T-helper 1 cell treated with Interleukin-12 subunit alpha and Interleukin-12 subunit beta and Interleukin-4 antibody, amounts not matched to agents 30 μg/mL and 1 μg/mL, for 36 hours (primary cell): ENCODE measurements at regions not wholly inside any gene's neighbourhood (a gene's known extent, or its start where the extent isn't known, plus 50 kb on each side); places are given as distances from the start of the nearest gene placed in this dataset.
"Not testable (repeated sequence)": the region's sequence is repeated elsewhere in the genome, so short reads cannot be mapped to it uniquely, and the experiment has no call there.

ENCODE experiments used
- H3K27ac Mint-ChIP-seq: one replicate; pipeline ENCODE4 v1.8.0; 2021; ENCODE audit warnings: mild to moderate bottlenecking, mixed read lengths
- H3K27me3 Mint-ChIP-seq: one replicate; pipeline ENCODE4 v1.8.0; 2021; ENCODE audit warnings: low read depth, mixed read lengths
- H3K36me3 Mint-ChIP-seq: one replicate; pipeline ENCODE4 v1.8.0; 2021; ENCODE audit warnings: low read depth, mixed read lengths
- H3K4me1 Mint-ChIP-seq: one replicate; pipeline ENCODE4 v1.8.0; 2021; ENCODE audit warnings: low read depth, mixed read lengths
- H3K4me3 Mint-ChIP-seq: one replicate; pipeline ENCODE4 v1.8.0; 2021; ENCODE audit warnings: mild to moderate bottlenecking, moderate library complexity, mixed read lengths
- H3K9me3 Mint-ChIP-seq: one replicate; pipeline ENCODE4 v1.8.0; 2021; ENCODE audit warnings: mixed read lengths

DNA sequence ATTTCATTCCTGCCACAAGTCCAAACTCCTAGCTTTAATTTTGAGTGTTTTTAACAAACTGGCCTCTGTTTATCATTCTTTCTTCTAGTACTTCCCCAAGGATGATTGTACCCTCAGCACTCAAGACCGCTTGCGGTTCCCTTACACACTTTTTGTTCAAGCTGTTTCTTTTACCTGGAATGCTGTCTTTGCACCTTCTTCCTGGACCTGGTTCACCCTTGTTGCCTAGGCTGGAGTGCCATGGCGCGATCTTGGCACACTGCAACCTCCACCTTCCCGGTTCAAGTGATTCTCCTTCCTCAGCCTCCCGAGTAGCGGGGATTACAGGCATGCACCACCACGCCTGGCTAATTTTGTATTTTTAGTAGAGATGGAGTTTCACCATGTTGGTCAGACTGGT, 151.7 kb downstream of the OR4F15 start:
- H3K27me3 Mint-ChIP-seq, H3K36me3 Mint-ChIP-seq, H3K4me1 Mint-ChIP-seq, H3K4me3 Mint-ChIP-seq, H3K9me3 Mint-ChIP-seq, H3K27ac Mint-ChIP-seq: not testable (repeated sequence)

DNA sequence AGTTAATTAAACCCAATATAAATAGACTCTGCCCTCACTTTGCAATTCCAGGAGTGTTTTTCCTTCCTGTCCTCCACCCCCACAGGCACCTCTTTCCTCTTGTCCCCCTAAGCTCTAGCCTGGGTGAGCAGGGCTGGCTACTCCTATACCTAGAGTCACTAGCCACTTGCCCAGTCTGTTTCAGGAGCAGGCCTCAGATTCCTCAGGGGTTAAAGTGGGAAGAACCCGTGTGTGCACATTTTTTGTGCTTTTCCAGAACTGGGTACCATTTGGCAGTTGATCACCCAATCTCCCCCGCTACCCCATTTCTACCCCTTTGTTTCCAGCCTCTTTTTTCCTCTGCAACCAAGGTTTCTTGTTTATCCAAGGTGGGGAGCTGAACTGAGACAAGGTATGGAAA, 153.4 kb downstream of the OR4F15 start:
- not testable (repeated sequence) for H3K4me3 Mint-ChIP-seq

DNA sequence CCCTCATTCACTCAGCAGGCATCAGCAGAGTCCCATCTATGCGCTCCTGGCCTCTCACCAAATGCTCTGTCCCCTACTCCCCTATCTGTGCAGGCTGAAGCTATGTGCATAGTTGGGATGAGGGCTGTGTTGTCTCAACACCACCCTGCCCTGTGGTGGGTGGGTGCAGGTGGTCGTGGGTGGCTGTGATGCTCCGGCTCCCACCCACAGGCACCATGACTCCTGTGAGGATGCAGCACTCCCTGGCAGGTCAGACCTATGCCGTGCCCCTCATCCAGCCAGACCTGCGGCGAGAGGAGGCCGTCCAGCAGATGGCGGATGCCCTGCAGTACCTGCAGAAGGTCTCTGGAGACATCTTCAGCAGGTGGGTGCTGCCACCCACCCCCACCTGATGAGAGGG, 153.9 kb downstream of the OR4F15 start:
- H3K27ac Mint-ChIP-seq, H3K27me3 Mint-ChIP-seq, H3K36me3 Mint-ChIP-seq, H3K4me1 Mint-ChIP-seq, H3K9me3 Mint-ChIP-seq, H3K4me3 Mint-ChIP-seq: not testable (repeated sequence)

More for the DNA sequence above, 153.4 kb downstream of the OR4F15 start:
- not testable (repeated sequence) for H3K9me3 Mint-ChIP-seq, H3K4me1 Mint-ChIP-seq, H3K36me3 Mint-ChIP-seq, H3K27me3 Mint-ChIP-seq, H3K27ac Mint-ChIP-seq

DNA sequence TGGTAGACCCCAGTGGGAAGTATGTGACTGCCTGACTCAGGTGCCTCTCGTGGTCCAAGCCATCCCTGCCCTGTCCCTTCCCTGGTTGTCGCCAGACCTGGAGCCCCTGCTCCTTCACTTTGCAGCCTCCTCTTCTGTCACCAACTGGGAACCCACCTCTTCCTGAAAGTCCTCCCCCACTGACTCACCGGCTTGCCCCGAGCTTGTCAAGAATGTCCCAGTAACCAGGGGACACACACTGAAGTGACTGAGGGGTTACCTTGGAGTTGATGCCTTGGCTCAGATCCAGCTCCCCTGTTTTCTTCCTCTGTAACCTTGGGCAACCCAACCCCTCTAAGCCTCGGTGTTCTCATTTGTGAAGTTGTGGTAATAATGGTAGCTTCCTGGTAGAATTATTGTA, 155.4 kb downstream of the OR4F15 start:
- H3K4me3 Mint-ChIP-seq, H3K27me3 Mint-ChIP-seq, H3K4me1 Mint-ChIP-seq, H3K27ac Mint-ChIP-seq, H3K9me3 Mint-ChIP-seq, H3K36me3 Mint-ChIP-seq: not testable (repeated sequence)

DNA sequence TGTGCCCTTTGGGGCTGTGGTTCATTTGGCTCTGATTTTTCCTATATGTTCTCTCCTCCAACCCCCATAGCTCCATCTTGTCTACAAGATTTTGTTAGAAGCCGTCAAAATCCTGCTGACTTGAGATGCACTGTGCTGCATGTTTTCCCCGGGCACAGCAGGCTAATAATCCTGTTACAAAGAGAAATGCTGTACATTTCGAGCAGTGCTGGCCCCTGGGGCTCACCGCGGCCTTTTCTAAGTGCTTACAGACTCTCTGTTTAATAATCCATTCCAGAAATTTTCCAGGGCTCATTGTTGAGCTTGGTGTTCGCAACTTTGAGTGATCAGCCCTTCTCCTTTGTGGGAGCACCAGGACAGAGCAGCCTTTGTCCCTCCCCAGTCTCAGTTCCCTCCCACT, 158.6 kb downstream of the OR4F15 start:
- H3K4me3 Mint-ChIP-seq, H3K27me3 Mint-ChIP-seq, H3K27ac Mint-ChIP-seq, H3K4me1 Mint-ChIP-seq, H3K9me3 Mint-ChIP-seq, H3K36me3 Mint-ChIP-seq: not testable (repeated sequence)

DNA sequence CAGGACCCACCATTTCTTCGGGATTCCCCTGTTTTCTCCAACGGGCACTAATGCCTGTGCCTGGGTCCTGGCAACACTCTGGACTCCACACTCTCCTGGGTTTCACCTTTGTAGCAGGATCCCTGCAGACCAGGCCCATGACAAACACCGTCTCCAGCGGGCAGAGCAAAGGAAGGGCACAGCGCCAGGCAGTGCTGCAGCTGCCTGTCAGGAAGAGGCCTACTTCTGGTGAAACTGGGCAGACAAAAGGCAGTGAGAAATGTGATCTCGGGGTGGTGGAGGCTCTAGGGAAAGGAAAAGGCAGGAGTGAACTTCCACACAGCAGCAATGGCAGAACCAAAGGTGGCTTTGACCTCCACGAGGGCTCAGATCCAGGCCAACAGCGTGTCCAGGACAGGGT, 165.3 kb downstream of the OR4F15 start:
- not testable (repeated sequence) for H3K4me1 Mint-ChIP-seq, H3K4me3 Mint-ChIP-seq, H3K27me3 Mint-ChIP-seq, H3K27ac Mint-ChIP-seq, H3K9me3 Mint-ChIP-seq, H3K36me3 Mint-ChIP-seq

DNA sequence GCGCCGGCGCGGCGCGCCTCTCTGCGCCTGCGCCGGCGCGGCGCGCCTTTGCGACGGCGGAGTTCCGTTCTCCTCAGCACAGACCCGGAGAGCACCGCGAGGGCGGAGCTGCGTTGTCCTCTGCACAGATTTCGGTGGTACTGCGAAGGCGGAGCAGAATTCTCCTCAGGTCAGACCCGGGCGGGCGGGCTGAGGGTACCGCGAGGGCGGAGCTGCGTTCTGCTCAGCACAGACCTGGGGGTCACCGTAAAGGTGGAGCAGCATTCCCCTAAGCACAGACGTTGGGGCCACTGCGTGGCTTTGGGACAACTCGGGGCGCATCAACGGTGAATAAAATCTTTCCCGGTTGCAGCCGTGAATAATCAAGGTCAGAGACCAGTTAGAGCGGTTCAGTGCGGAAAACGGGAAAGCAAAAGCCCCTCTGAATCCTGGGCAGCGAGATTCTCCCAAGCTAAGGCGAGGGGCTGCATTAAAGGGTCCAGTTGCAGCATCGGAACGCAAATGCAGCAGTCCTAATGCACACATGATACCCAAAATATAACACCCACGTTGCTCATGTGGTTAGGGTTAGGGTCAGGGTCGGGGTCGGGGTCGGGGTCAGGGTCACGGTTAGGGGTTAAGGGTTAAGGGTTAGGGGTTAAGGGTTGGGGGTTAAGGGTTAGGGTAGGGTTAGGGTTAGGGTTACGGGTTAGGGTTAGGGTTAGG, 168.4 kb downstream of the OR4F15 start:
- not testable (repeated sequence) for H3K4me3 Mint-ChIP-seq, H3K27ac Mint-ChIP-seq, H3K36me3 Mint-ChIP-seq, H3K27me3 Mint-ChIP-seq, H3K4me1 Mint-ChIP-seq, H3K9me3 Mint-ChIP-seq
